ENCODE measurements at regions not wholly inside any gene's neighbourhood (a gene's known extent, or its start where the extent isn't known, plus 50 kb on each side); places are given as distances from the start of the nearest gene placed in this dataset.

DNA sequence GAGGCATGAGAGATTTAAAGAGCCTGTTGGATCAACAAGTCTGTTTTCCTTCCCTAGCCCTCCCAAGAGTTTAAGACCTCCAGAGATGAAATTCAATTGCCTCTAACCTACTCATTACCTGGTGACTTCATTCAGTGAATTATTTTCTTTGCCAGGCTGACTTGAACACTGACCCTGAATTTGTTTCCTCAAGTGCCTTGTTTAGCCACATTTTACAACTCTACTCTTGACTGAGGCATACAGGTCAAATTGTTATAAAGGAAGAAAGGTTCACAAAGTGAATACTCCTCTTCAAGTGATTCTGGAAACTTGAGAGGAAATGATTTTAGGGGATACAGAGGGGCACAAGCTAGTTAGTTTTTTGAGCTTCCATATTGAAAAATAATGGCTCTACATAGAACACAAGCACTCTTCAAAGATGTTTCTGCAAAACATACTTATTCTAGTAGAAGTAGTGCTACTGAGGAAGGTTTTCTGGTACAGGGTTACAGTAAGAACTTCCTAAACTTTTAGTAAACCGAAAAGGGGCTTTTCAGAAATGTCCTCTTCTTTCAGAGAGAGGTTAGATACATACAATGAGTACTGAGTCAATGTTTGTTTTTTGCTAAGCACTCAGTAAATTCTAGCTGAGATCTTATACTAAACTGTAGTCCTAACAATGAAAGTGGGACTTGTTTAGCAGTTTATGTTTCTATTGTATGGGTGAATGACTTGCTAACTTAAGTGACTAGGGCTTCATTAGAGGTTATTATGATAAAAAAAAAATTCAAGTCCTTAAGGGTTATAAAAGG lies 137.4 kb upstream of the SATB1 start:
- POLR2A ChIA-PET, result interaction anchor here (0.6 kb wide), 1 partner anchor 62 kb away, joined by 3 read pairs; no protein-coding TSS in a partner anchor
- CTCF ChIA-PET, result interaction anchor here (0.7 kb wide), 1 partner anchor 1562 kb away, joined by 4 read pairs; no protein-coding TSS in a partner anchor

GRCh38 chr3:18559331-18559842 lies 134.2 kb upstream of the SATB1 start:
- no peak overlapping the region for H3K27ac ChIP-seq (ENCODE audit: low read depth in 1 of 2, low read length in 2 of 2)
- POLR2A ChIA-PET, result interaction anchor here (0.7 to 2.3 kb wide), 6 partner anchors 113 to 219 kb away, joined by 3 to 30 read pairs (median 4); no protein-coding TSS in a partner anchor
- DNase-seq (peak in 10 of 14 experiments; percentile 6 to 72 (median 28)), ATAC-seq (ENCODE audit: poor library complexity) (peak; percentile 60)
- no peaks in the 10 kb centered on the region for H3K27me3 ChIP-seq (ENCODE audit: control insufficient read depth in 1 of 2, insufficient read depth in 2 of 2, low read length in 2 of 2)
- no peak overlapping the region for H3K4me3 ChIP-seq (ENCODE audit: low read length)
- Mint-ChIP-seq H3K4me3 (peak overlapping the region; percentile 48), H3K4me1 (ENCODE audit: low read depth) (peaks cover 57% of the 10 kb centered on the region), H3K36me3 (ENCODE audit: low read depth) (no peaks in the 10 kb centered on the region), H3K27me3 (no peaks in the 10 kb centered on the region), H3K27ac (peak overlapping the region; percentile 45), H3K9me3 (no peaks in the 10 kb centered on the region)
- CTCF ChIA-PET, result interaction anchor here (0.7 to 3.2 kb wide), 5 partner anchors 10 to 199 kb away, joined by 3 to 38 read pairs (median 3); no protein-coding TSS in a partner anchor
- intact Hi-C loops (cut with DNase I, micrococcal nuclease), result loop anchor here (1.0 to 10.0 kb wide), 4 partner anchors 112 to 425 kb away; no protein-coding TSS in a partner anchor
- TF ChIP-seq, protein P1, sequence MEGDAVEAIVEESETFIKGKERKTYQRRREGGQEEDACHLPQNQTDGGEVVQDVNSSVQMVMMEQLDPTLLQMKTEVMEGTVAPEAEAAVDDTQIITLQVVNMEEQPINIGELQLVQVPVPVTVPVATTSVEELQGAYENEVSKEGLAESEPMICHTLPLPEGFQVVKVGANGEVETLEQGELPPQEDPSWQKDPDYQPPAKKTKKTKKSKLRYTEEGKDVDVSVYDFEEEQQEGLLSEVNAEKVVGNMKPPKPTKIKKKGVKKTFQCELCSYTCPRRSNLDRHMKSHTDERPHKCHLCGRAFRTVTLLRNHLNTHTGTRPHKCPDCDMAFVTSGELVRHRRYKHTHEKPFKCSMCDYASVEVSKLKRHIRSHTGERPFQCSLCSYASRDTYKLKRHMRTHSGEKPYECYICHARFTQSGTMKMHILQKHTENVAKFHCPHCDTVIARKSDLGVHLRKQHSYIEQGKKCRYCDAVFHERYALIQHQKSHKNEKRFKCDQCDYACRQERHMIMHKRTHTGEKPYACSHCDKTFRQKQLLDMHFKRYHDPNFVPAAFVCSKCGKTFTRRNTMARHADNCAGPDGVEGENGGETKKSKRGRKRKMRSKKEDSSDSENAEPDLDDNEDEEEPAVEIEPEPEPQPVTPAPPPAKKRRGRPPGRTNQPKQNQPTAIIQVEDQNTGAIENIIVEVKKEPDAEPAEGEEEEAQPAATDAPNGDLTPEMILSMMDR (IDR thresholded peaks at IDR 0.05), result peak; percentile 81
- no peaks in the 10 kb centered on the region for H3K9me3 ChIP-seq (ENCODE audit: control insufficient read depth in 1 of 2, insufficient read depth in 1 of 2, low read length in 2 of 2)
- H3K4me1 ChIP-seq (ENCODE audit: insufficient read depth, low read length), result peaks cover 13% of the 10 kb centered on the region
- H3K36me3 ChIP-seq (ENCODE audit: insufficient read depth, low read length), result no peaks in the 10 kb centered on the region

More for the DNA sequence above, 137.4 kb upstream of the SATB1 start:
- Histone ChIP-seq H3K4me3 (ENCODE audit: low read length) (no peak overlapping the region), H3K27me3 (ENCODE audit: control insufficient read depth in 1 of 2, insufficient read depth in 2 of 2, low read length in 2 of 2) (no peaks in the 10 kb centered on the region), H3K4me1 (ENCODE audit: insufficient read depth, low read length) (peaks cover 9% of the 10 kb centered on the region), H3K9me3 (ENCODE audit: control insufficient read depth in 1 of 2, insufficient read depth in 1 of 2, low read length in 2 of 2) (no peaks in the 10 kb centered on the region), H3K27ac (ENCODE audit: low read depth in 1 of 2, low read length in 2 of 2) (no peak overlapping the region), H3K36me3 (ENCODE audit: insufficient read depth, low read length) (no peaks in the 10 kb centered on the region)
- H3K9me3 Mint-ChIP-seq, result no peaks in the 10 kb centered on the region
- H3K27me3 Mint-ChIP-seq, result no peaks in the 10 kb centered on the region
- no peak overlapping the region for H3K27ac Mint-ChIP-seq
- no peak overlapping the region for H3K4me3 Mint-ChIP-seq
- H3K4me1 Mint-ChIP-seq (ENCODE audit: low read depth), result peaks cover 63% of the 10 kb centered on the region
- no peak for ATAC-seq (ENCODE audit: poor library complexity)
- no peaks in the 10 kb centered on the region for H3K36me3 Mint-ChIP-seq (ENCODE audit: low read depth)
- no peak for DNase-seq
- TF ChIP-seq, protein P1 (IDR thresholded peaks at IDR 0.05), result no peak
- intact Hi-C loops (cut with DNase I, micrococcal nuclease), result no loop called here

DNA sequence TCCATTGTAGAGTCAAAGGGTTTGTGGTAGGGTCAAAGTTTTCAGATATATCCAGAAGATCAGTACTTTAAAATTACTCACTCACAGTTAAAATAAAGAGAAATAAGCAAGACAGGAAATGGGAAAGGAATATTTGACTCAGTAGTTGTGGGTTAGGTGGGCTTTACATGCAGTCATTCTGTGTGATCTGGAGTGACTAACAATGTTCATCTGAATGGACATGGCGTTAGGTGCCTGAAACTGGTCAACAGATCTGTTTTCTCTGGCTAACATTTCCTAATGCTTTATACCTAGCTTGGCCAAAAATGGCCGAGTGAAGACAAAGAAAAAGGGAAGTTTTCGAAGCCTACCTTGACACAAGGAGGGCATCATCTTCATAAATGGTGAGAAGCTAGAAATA lies 133.4 kb upstream of the SATB1 start:
- H3K4me3 ChIP-seq (ENCODE audit: low read length), result no peak overlapping the region
- H3K36me3 ChIP-seq (ENCODE audit: insufficient read depth, low read length), result no peaks in the 10 kb centered on the region
- H3K27me3 ChIP-seq (ENCODE audit: control insufficient read depth in 1 of 2, insufficient read depth in 2 of 2, low read length in 2 of 2), result no peaks in the 10 kb centered on the region
- DNase-seq (no peak), ATAC-seq (ENCODE audit: poor library complexity) (no peak)
- H3K4me1 ChIP-seq (ENCODE audit: insufficient read depth, low read length), result peaks cover 13% of the 10 kb centered on the region
- intact Hi-C loops (cut with DNase I, micrococcal nuclease), result loop anchor here in 1 of 2 experiments (5.0 to 10.0 kb wide), 2 partner anchors 111 to 426 kb away; no protein-coding TSS in a partner anchor
- no peaks in the 10 kb centered on the region for H3K36me3 Mint-ChIP-seq (ENCODE audit: low read depth)
- peak overlapping the region; percentile 45 for H3K27ac Mint-ChIP-seq
- H3K27me3 Mint-ChIP-seq, result no peaks in the 10 kb centered on the region
- no peak overlapping the region for H3K27ac ChIP-seq (ENCODE audit: low read depth in 1 of 2, low read length in 2 of 2)
- no peak overlapping the region for H3K4me3 Mint-ChIP-seq
- no peaks in the 10 kb centered on the region for H3K9me3 Mint-ChIP-seq
- no peaks in the 10 kb centered on the region for H3K9me3 ChIP-seq (ENCODE audit: control insufficient read depth in 1 of 2, insufficient read depth in 1 of 2, low read length in 2 of 2)
- H3K4me1 Mint-ChIP-seq (ENCODE audit: low read depth), result peaks cover 57% of the 10 kb centered on the region
- POLR2A ChIA-PET, result interaction anchor here (0.6 to 2.3 kb wide), 4 partner anchors 78 to 200 kb away, joined by 4 to 30 read pairs (median 4); no protein-coding TSS in a partner anchor
- CTCF ChIA-PET, result interaction anchor here (1.5 to 3.2 kb wide), 2 partner anchors 13 to 200 kb away, joined by 6 to 38 read pairs; no protein-coding TSS in a partner anchor
- TF ChIP-seq, protein P1 (IDR thresholded peaks at IDR 0.05), result no peak

All from CD4-positive, alpha-beta T cell (primary cell).